GM18520 (cell line): ENCODE measurements at regions not wholly inside any gene's neighbourhood (a gene's known extent, or its start where the extent isn't known, plus 50 kb on each side); places are given as distances from the start of the nearest gene placed in this dataset.

ENCODE experiments used
- ATAC-seq: cut with Tn5 transposase; IDR thresholded peaks from one replicate; pipeline ENCODE4 v1.9.1; 2021; ENCODE audit not compliant: unreplicated experiment

GRCh38 chr2:19300961-19301360 lies 57.5 kb downstream of the OSR1 start:
- ATAC-seq: no peak

GRCh38 chr2:19299522-19299921 lies 58.9 kb downstream of the OSR1 start:
- ATAC-seq: no peak

DNA sequence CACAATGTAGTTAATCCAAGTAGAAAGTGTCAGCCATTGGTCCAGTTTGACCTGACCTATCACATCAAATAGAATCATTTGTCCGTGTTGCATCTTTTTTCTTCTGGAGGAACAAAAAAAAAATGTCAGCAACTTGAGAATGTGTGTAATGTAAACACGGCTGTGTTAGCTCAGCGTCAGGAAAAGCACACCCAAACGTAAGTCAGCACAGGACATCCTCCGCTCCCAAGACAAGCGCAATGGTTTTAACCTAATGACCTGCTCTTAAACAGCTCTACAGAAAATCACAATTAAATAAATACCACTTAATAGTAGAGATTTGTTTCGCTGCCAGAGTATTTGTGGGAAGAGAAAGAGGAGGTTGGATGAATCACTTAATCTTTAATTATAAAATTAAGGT lies 59.4 kb downstream of the OSR1 start:
- ATAC-seq: no peak

- no peak for ATAC-seq
These were observed 60.7 kb downstream of the OSR1 start for GRCh38 chr2:19297716-19298115.

DNA sequence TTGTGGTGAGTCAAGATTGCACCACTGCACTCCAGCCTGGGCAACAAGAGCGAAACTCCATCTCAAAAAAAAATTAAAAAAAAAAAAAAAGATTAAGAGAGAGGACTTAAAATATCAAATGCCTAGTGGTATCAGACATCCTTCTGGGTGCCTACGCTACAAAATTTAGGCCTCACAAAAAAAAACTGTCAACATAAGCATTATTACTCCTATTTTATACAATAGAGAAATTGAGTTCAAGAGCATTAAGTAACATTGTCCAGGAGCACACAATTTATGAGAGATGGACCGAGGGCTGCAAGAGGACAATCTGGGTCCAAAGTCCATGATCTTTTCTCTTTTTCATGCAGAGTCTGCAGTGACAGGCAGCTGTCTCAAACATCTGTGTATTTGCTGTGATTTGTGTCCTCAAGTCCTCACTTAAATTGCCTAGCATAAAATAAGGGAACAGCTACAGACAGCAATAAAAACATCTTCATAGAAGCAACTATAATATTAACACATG lies 62.4 kb downstream of the OSR1 start:
- ATAC-seq: no peak

DNA sequence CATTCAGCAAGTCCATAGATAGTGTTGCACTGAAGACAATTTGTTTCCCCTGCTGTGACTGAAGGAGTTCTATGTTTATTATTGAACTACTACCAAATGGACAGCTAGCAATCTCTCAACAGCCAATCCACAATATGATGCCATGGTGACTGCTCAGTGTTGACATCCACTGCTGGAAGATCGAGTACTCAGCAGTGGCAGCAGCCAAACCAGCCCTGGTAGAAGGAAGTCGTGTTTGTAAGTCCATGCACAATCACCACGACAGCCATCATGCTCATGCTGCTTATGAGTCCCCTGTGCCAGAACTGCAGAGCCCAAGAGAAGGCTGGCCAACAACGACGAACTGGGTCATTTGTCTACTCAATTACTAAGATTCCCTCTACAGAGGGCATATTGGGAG lies 66.4 kb downstream of the OSR1 start:
- no peak for ATAC-seq

GRCh38 chr2:19288291-19288690 lies 70.1 kb downstream of the OSR1 start:
- no peak for ATAC-seq

- no peak for ATAC-seq
These were observed 71.1 kb downstream of the OSR1 start for GRCh38 chr2:19287324-19287723.

- ATAC-seq: no peak
These were observed 76.1 kb downstream of the OSR1 start for GRCh38 chr2:19282305-19282704.

- ATAC-seq: no peak
These were observed 84.0 kb downstream of the OSR1 start for GRCh38 chr2:19274439-19274838.

GRCh38 chr2:19272941-19273470 lies 85.4 kb downstream of the OSR1 start:
- no peak for ATAC-seq

- ATAC-seq: no peak
These were observed 86.4 kb downstream of the OSR1 start for GRCh38 chr2:19272039-19272438.

DNA sequence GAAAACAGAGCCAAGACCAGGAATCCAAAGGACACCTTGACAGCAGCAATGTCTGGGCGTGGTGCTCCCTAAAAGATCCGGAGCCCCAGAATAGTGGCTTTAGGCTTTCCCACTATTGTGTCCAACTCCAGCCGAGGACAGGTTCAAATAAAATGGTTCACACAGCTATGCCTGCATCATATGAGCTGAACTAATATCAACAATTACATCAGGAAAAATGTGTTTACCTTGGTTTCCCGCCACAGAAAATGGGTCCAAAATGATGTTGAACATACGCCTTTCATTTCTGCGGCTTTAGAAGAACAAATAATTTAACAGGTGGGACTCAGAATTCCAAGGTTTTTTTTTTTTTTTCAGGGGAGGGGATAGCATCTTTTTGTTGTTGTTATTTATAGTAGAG lies 93.6 kb downstream of the OSR1 start:
- no peak for ATAC-seq

DNA sequence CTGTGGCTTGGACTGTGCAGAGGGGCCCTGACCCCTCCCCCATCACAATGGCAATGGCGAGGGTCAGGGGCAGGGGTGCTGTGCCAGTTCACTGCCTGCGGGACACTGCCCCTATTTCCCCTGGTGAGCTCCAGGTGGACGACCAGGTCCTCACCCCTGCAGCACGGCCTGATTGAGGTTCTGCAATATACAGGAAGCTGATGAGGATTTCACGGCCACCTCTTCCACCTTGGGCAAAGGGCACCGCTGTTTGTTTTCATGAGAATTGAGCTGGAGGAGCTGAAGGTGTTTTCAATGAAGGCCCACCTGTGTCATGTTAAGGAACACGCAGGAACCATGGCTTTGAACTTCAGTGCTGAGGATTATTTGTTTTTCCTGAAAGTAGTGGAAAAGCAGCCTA lies 96.3 kb downstream of the OSR1 start:
- no peak for ATAC-seq

GRCh38 chr2:19261061-19261460 lies 97.4 kb downstream of the OSR1 start:
- no peak for ATAC-seq

- ATAC-seq: no peak
These were observed 102.3 kb downstream of the OSR1 start for GRCh38 chr2:19256121-19256601.

DNA sequence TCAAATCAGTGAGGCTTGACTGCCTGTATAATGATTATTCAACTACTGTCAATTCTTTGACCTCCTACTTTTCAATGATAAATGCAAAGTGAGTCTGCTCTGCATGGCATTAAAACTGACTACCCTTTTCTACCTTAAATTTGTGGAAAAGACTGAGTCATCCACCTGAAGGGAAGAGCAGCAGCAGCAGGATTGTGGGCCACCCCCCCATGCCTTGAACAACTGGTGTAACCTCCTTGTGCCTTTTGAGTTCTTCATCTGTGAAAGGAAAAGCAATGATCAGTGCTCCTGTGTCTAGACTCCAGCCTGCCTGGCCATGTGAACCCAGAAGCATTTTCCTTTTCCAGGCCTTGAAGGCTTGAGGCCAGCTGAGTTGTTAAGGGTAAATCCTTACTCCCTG lies 102.9 kb downstream of the OSR1 start:
- no peak for ATAC-seq

DNA sequence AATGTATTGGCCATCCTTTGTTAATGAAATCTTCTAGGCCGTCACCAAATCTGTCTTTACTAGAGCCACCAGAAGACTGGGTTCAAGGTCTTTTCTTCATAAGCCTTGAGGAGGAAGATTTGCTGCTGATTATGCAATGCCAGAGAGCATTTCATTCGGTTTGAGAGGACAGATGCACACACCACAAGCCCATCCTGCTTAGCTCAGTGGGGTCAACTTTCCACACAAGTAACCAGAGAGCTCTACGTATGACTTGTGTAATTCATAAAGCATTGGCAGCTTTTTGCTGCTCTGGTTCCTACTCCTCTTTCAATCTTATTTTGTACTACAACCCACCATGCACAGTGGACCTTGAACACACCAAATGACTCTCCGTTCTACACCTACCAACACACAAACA lies 106.9 kb downstream of the OSR1 start:
- ATAC-seq: no peak

DNA sequence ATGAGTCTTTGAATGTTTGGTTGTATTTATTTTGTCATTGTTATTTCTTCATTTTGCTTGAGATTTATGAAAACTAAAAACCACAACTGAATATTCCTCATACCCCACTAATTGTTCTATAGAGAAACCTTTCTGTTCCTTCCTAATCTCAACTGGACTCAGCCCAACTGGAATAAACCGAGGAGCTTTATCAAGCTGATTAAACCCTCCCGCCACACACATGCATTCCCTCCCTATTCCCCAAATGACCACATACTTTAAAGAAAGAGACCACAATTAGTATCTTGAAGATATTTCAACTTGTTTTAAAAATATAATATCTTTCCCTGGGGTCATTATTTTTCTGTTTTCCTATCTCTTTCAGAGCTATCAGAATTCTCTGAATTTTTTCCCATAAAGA lies 107.5 kb downstream of the OSR1 start:
- ATAC-seq: no peak

- no peak for ATAC-seq
These were observed 111.2 kb downstream of the OSR1 start for GRCh38 chr2:19247186-19247585.

DNA sequence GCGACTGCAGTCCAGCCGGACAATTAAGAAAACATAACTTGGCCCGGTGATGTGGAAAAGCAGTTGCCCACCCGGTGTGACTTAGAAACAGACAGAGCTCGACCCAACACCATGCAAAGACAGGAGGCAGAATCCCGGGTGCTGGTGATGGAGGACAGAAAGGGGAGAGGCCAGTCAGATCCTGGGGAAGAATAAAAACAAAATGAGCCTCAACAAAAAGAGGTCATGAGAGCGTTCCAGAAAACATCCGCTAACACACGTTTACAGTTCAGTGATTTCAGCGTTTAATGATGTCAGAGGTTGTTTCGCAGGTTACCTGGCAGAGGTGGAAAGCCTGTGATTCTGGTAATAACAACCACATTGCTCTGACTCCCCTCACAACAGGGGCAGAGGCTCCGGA lies 111.9 kb downstream of the OSR1 start:
- no peak for ATAC-seq

DNA sequence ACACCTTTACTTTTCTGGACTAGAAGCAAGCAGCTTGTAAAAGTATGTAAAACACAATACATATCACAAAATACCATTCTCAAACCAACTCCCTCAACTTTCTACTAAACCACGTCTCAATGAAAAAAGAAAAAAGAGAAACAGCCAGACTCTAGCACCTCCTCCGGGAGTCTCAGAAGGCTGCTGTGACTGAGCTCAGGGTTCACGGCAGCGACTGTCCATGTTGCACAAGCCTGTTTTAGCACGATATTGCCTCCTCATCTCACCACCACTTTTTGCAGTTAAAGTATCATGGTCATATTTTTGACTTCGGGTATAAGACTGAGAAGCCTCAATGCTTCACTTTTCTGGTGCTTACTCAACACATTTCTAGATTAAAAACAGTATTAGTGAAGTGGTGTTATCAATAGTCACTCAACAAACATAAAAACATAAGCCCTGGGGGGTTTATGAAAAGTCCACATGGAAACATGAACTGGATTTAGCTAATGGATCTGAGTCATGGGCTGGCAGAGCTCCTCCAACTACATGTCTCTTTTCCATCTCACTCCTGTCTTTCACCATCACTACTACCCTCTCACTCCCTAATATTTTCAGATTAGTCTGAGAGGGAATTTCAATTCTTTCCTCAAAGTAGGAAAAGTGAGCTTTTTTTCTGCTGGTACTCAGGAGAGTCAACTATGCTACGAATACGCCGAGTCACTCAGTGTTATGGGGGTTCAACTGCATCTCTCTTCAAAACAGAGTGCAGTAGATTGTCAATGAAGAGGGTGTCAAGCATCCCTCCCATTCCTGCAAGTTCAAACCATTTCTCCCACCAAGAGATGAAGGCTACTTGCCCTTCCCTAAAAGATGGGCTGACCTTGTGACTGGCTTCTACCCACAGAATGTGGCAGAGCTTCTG lies 113.7 kb downstream of the OSR1 start:
- no peak for ATAC-seq
